DMS153 treated with DMSO at 0.1 percent for 48 hours (cell line): ENCODE measurements at regions not wholly inside any gene's neighbourhood (a gene's known extent, or its start where the extent isn't known, plus 50 kb on each side); places are given as distances from the start of the nearest gene placed in this dataset.

Experiments
- DNase-seq: peaks from one replicate; lab custom pipeline; 2025; ENCODE audit not compliant: unreplicated experiment; lab: John Stamatoyannopoulos, UW

- no peak for DNase-seq
Measured at GRCh38 chr12:96132819-96133218, 61.4 kb upstream of the ELK3 start.

GRCh38 chr12:96134200-96134599, 60.0 kb upstream of the ELK3 start:
- DNase-seq: no peak

GRCh38 chr12:96136161-96136560, 58.0 kb upstream of the ELK3 start:
- no peak for DNase-seq

GRCh38 chr12:96136725-96137378, 57.3 kb upstream of the ELK3 start:
- no peak for DNase-seq

GRCh38 chr12:96140174-96140573, 54.0 kb upstream of the ELK3 start:
- DNase-seq: no peak

- DNase-seq: no peak
Measured at GRCh38 chr12:96141216-96141912, 52.8 kb upstream of the ELK3 start.

GRCh38 chr12:96143392-96143791, 50.8 kb upstream of the ELK3 start:
- no peak for DNase-seq

- DNase-seq: no peak
Measured at GRCh38 chr12:96143827-96144565, 50.2 kb upstream of the ELK3 start.
